GM21515 (cell line): ENCODE measurements at regions not wholly inside any gene's neighbourhood (a gene's known extent, or its start where the extent isn't known, plus 50 kb on each side); places are given as distances from the start of the nearest gene placed in this dataset.

Experiments
- ATAC-seq: cut with Tn5 transposase; IDR thresholded peaks from one replicate; pipeline ENCODE4 v1.9.1; 2021; ENCODE audit not compliant: unreplicated experiment

GRCh38 chr5:143694357-143694756 lies 117.6 kb upstream of the HMHB1 start:
- no peak for ATAC-seq

DNA sequence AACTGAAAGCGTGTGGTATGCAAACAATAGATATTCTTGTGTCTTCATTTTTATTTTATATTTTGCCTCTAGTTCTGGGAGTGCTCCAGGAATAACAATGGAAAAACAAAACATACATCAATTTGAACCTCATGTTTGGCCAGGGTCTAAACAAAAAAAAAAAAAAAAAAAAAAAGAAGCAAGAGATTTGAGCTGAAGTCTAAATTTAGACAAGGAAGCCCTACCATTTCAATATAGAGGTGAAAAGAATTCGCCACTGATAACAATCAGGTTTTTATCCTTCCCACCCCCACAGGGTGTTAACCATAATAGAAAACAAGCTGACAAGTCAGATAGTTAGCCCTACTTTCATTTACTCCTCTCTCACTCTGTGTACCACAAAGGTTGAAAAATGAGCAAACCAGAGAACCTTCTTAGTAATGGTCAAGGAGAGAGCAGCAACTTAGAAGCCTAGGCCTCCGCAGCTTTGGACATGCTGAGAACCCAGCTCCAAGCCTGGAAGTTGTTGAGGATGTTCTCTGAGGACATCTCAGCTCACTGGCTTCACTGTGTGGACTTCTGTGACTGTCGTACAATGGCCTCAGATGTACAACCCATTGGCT lies 118.2 kb upstream of the HMHB1 start:
- ATAC-seq, result peak; percentile 85

- no peak for ATAC-seq
Measured at GRCh38 chr5:143692342-143692741, 119.6 kb upstream of the HMHB1 start.

GRCh38 chr5:143691945-143692290 lies 120.0 kb upstream of the HMHB1 start:
- no peak for ATAC-seq

DNA sequence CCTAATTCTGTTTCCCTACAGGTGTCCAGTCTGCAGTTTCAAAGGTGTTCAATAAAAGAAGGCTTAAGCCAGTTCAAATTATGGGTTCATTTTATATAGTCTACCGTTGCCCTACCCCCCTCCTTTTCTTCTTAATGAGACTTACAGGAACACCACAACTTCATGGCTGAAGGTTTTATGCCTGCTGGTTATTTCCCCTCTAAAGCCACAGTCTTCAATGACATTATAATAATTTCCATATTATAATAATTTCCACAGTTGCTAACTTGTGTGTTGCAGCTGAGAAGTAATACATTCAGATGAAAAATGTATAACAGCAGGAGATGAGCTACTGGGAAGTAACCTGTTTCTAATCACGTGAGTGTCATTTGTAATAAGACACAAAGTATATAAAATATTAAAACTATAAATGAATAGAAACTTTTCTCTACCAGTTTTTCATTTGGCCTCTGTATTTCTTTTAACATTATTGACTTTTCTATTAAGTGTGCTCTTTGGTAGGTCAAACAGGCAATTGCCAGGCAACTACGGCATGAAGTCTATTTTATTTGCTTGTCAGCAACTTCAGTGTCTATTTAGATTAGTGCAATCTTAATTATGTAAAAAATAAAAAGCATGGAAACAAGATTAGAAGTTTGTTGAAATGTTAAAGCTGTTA lies 120.5 kb upstream of the HMHB1 start:
- ATAC-seq, result no peak

- no peak for ATAC-seq
Measured at GRCh38 chr5:143687604-143688003, 124.4 kb upstream of the HMHB1 start.

DNA sequence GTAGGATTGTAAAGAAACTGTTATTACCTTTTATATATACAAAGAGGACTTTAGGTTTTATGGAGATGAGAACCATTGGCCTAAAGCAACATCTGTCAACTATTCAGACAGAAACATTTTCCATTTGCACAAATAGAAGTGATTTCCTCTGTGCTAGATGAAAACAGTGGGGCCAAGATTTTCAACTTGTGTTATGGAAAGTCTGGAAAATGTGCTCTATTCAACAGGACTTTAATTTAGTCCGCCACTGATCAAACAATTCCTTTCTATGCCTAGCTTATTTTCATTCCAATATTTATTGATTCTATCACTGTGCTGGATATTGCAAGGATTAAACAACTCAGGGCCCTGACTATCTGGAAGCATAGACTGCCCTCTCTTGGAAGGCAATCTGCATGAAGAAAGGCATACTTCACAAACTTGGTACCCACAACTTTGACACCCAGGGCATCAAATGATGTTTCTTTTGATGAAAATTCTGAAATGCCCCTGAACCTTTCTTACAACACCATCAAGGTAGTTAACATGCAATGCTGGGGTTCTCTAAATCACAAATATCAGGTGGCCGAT lies 126.6 kb upstream of the HMHB1 start:
- ATAC-seq, result no peak

DNA sequence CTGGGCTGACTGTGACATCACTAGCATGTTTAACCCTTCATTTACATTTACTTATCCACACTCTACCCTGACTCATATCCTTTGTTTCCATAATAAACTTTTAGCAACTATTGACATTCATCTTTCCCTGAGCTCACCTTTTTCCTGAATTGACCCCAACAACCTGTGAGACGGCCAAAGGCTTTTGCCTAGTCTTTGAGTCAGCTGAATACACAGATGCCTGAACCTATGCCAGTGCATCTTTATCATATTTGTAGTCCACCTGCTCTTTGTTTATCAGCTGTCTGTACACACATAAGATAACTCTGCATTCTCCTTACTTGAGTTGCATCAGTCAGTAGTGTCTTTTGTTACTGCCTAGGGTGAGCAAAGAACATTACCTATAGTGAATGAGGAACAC lies 128.5 kb upstream of the HMHB1 start:
- ATAC-seq, result no peak

DNA sequence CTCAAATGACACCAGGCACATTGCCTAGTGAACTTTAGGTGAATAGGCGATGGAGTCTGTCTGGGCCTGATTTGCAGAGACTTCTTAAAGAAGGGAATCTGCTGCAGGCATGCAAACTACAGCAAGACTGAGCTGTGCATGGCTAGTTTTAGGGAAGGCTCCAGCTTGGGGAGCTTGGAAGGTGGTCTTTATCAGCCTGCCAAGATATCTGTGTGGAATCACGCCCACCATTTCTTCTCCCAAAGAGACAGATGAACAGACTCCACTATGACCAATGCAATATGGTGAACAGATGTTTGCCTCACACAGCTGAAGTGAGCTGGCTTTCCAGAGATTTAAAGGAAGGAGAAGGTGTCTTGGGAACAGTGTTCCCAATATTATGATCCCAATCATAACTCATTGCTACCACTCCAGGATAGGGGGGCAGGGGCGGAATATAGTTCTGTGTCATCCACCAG lies 129.0 kb upstream of the HMHB1 start:
- no peak for ATAC-seq

GRCh38 chr5:143682246-143682905 lies 129.6 kb upstream of the HMHB1 start:
- ATAC-seq, result no peak

DNA sequence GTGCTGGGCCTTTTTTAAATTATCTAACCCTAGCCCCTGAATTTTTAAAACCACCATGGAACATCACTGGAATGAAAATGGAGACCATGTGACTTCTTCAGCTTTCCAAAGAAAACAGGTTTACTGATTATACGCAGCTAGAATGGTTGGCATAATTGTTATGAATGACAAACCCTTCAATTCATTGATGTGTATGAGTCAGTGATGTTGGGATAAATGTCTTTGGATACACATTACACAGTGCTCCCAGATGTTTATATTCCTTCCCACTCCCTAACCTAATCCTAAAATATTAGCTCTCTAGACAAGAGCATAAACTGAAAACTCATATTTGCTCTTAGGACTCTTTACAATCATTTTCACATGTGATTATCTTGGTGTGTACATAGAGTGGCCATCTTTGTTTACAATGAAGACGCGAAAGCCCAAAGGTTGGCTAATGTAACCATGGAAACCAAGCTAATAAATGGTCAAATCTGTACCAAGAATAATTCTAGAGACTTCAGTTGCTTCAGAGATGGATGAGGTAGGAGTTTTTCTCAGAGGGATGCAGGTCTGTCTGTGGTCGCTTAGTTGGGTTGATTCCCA lies 131.2 kb upstream of the HMHB1 start:
- no peak for ATAC-seq

- no peak for ATAC-seq
Measured at GRCh38 chr5:143679777-143680176, 132.2 kb upstream of the HMHB1 start.

GRCh38 chr5:143678148-143678905 lies 133.6 kb upstream of the HMHB1 start:
- no peak for ATAC-seq

DNA sequence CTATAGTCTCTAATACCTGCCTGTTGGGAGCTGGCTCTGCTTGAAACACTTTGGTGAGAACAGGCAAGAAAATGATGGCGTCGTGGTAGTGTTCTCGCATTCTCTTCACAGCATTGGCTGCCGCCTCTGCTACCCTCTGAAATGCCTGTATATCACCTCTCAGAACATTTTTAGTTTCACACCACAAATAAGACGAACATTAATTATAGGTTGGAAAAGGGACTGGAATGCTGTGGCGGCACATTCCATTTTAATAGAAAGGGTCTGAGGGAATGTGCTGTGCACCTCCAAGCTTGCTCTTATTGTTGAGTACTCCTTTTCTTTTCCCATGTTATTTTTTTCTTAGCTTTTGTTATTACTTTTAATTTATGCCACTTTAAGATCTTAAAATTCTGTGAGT lies 134.6 kb upstream of the HMHB1 start:
- ATAC-seq, result no peak

DNA sequence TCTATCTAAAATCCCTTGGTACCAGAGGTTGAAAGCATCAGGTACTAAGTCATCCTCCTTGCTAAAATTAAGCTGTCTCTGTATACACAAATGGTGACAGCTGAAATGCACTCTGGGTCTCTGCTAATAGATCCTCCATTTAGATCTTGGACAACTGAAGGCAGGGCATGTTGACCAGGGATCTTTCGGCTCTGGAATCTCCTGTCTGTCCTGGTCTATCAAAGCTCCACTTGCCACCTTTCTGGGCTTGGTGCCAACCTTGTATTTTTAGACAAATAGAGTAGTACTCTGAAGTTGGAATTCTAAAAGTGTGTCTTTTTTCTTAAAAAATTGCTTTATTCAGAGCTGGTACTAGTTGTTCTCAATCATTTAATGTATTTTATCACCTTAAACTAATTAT lies 135.2 kb upstream of the HMHB1 start:
- no peak for ATAC-seq

- ATAC-seq, result no peak
Measured at GRCh38 chr5:143674469-143674786, 137.5 kb upstream of the HMHB1 start.

DNA sequence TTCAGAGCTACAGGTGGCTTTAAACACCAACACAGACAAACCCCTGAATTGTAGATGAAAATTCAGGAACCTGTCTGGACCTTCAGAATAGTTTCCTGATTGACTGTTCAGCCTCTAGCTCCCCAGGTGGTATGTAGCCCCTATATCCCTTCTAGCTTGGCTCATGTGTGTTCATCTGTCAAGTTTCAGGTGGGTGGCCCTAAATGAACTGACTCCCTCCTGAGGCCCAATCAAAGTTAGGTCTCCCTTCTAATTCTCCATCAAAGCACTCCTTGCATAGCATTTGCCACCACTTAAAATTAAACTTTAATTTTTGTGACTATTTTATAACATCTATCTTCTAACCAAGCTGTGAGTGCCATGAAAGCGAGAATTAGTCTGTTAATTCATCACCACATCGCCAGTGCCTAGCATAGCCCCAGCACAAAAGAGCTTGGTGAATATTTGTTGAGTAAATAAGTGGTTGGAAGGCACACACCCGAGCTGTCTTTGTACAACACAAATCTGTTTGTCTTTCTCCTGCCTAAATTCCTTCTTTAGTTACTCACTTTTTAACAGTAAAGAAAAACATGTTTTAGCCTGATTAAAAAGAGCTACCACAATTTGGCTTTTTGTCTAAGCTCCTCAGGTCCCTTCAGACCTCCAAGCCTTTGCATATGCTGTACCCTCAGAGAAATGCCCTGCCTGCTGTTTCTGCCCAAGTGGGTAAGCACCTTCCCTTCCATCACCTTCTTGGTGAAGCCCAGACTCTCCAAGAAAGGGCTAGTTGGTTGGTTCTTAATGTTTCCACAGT lies 138.1 kb upstream of the HMHB1 start:
- no peak for ATAC-seq

GRCh38 chr5:143672806-143673205 lies 139.2 kb upstream of the HMHB1 start:
- ATAC-seq, result no peak

- ATAC-seq, result no peak
Measured at GRCh38 chr5:143671674-143672569, 140.0 kb upstream of the HMHB1 start.
